Subcutaneous abdominal adipose tissue (tissue), 5 donors: ENCODE measurements at regions not wholly inside any gene's neighbourhood (a gene's known extent, or its start where the extent isn't known, plus 50 kb on each side); places are given as distances from the start of the nearest gene placed in this dataset.

Experiments
- H3K27ac ChIP-seq: one replicate; pipeline ENCODE4 v1.7.0; 2013; ENCODE audit warnings: low read depth, mild to moderate bottlenecking, inconsistent platforms, low read length, moderate library complexity
- H3K27me3 ChIP-seq, 5 donors: one replicate each; pipeline ENCODE4 v1.7.0; 2013; ENCODE audit warnings: low read length in 5 of 5, inconsistent platforms in 1 of 5; ENCODE audit not compliant: control insufficient read depth in 5 of 5, insufficient read depth in 4 of 5
- H3K36me3 ChIP-seq, 5 donors: one replicate each; pipeline ENCODE4 v1.7.0; 2013; ENCODE audit warnings: low read length in 5 of 5; ENCODE audit not compliant: control insufficient read depth in 5 of 5, insufficient read depth in 5 of 5
- H3K4me1 ChIP-seq, 5 donors: one replicate each; pipeline ENCODE4 v1.7.0; 2013; ENCODE audit warnings: low read length in 5 of 5, mild to moderate bottlenecking in 3 of 5, moderate library complexity in 1 of 5; ENCODE audit not compliant: control insufficient read depth in 5 of 5, insufficient read depth in 5 of 5
- H3K4me3 ChIP-seq, 5 donors: one replicate each; pipeline ENCODE4 v1.7.0; 2013; ENCODE audit warnings: low read length in 5 of 5, low read depth in 1 of 5
- H3K9ac ChIP-seq, 5 donors: one replicate each; pipeline ENCODE4 v1.7.0; 2013; ENCODE audit warnings: low read length in 5 of 5, mild to moderate bottlenecking in 4 of 5, moderate library complexity in 3 of 5
- H3K9me3 ChIP-seq, 5 donors: one replicate each; pipeline ENCODE4 v1.7.0; 2013; ENCODE audit warnings: low read length in 5 of 5; ENCODE audit not compliant: control insufficient read depth in 5 of 5
- donor health status: healthy.
- donor health status: healthy.
- donor health status: healthy.
- donor health status: healthy.
- donor health status: healthy.

GRCh38 chr4:81714291-81714690 is 242.6 kb upstream of the RASGEF1B start:
- Histone ChIP-seq H3K4me1 (peaks cover 0 to 5% (median 0%) of the 10 kb centered on the region in 5 donors), H3K9me3 (no peaks in the 10 kb centered on the region), H3K27ac (no peak overlapping the region), H3K27me3 (peaks cover 0 to 3% (median 0%) of the 10 kb centered on the region in 5 donors), H3K4me3 (no peak overlapping the region), H3K36me3 (no peaks in the 10 kb centered on the region), H3K9ac (no peak overlapping the region)

GRCh38 chr4:81712714-81713113 is 241.0 kb upstream of the RASGEF1B start:
- Histone ChIP-seq H3K27me3 (peaks cover 0 to 3% (median 0%) of the 10 kb centered on the region in 5 donors), H3K4me3 (no peak overlapping the region), H3K27ac (no peak overlapping the region), H3K9ac (no peak overlapping the region), H3K4me1 (peaks cover 0 to 5% (median 0%) of the 10 kb centered on the region in 5 donors), H3K36me3 (no peaks in the 10 kb centered on the region), H3K9me3 (no peaks in the 10 kb centered on the region)

- Histone ChIP-seq H3K27me3 (no peaks in the 10 kb centered on the region), H3K4me1 (no peaks in the 10 kb centered on the region), H3K36me3 (no peaks in the 10 kb centered on the region), H3K27ac (no peak overlapping the region), H3K9me3 (no peaks in the 10 kb centered on the region), H3K4me3 (no peak overlapping the region), H3K9ac (no peak overlapping the region)
Measured at GRCh38 chr4:81704461-81704860, 232.8 kb upstream of the RASGEF1B start.

GRCh38 chr4:81700189-81700588 is 228.5 kb upstream of the RASGEF1B start:
- H3K9ac ChIP-seq: no peak overlapping the region
- no peak overlapping the region for H3K4me3 ChIP-seq
- no peaks in the 10 kb centered on the region for H3K9me3 ChIP-seq
- no peaks in the 10 kb centered on the region for H3K27me3 ChIP-seq
- H3K4me1 ChIP-seq: no peaks in the 10 kb centered on the region
- no peaks in the 10 kb centered on the region for H3K36me3 ChIP-seq
- no peak overlapping the region for H3K27ac ChIP-seq

DNA sequence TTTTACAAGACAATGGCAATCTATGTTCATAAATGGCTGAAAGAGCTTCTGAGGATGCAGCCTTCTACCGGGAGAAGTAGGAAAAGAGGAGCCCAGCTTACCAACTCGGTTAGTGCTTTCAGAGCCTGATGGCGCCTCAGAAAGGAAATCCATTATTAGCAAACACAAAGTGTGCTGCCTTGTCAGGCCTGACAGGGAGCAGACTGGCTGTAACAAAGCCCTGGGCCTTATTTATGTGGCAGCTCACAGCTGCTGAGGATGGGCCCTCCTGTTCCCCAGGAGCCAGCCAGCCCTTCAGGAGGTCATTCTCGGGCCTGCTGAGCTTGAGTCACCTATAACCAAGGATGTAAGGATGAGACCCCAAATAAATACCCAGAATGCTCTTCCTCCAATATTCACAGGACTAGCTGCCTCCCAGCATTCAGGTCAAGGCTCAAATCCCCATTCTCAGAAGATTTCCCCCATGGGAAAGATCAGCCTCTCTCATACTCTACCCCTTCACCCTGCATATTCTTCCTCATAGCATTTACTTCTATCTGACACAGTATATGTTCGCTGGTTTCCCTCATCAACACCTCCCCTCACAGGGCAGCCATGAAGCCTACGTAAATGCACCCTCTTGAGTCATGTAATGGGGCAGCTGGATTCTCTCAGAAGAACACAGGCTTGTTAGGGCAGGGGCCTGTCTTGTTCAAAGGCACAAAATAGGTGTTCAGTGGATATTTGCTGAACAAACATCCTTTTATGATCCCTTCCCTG is 227.0 kb upstream of the RASGEF1B start:
- Histone ChIP-seq H3K27ac (no peak overlapping the region), H3K4me3 (no peak overlapping the region)

DNA sequence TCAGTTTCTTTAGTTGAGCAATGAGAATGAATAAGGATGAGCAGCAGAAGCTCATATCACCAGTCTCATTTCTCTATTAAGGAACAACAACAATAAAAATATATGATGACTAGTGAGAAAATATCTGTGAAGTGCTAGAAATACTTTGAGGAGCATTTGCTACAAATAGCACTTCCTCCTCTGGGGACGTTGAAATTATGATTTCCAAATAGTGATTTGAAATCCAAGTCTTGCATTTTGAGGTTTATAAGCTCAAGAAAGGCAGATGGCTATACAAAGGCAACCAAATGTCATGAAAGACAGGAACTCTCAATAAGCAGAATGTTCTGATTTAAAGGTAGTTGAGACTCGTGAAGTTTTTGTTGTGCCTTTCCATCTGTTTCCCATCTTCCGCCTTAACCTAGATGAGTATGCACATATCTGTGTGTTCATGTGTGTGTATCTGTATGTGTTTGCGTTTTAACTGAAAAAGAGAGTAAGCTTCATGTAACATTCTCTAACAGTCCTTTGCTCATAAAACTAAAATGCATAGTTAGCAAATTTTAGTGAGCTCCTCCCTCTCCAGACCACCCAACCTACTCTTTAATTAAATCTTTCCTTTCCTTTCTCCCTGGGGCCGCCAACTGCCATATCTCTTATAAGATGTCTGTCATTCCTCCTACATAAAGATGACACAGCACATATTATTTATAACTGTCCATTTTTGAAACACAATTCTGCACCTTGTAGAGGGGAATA is 222.6 kb upstream of the RASGEF1B start:
- H3K36me3 ChIP-seq: no peaks in the 10 kb centered on the region
- H3K27me3 ChIP-seq: no peaks in the 10 kb centered on the region
- H3K4me3 ChIP-seq: no peak overlapping the region
- peaks cover 0 to 12% (median 6%) of the 10 kb centered on the region in 5 donors for H3K4me1 ChIP-seq
- no peak overlapping the region for H3K9ac ChIP-seq
- H3K9me3 ChIP-seq: no peaks in the 10 kb centered on the region
- no peak overlapping the region for H3K27ac ChIP-seq

More for the DNA sequence above, 227.0 kb upstream of the RASGEF1B start:
- Histone ChIP-seq H3K4me1 (peaks cover 0 to 11% (median 6%) of the 10 kb centered on the region in 5 donors), H3K9ac (no peak overlapping the region), H3K9me3 (no peaks in the 10 kb centered on the region), H3K27me3 (no peaks in the 10 kb centered on the region), H3K36me3 (no peaks in the 10 kb centered on the region)

GRCh38 chr4:81690871-81691270 is 219.2 kb upstream of the RASGEF1B start:
- H3K9me3 ChIP-seq: no peaks in the 10 kb centered on the region
- no peaks in the 10 kb centered on the region for H3K36me3 ChIP-seq
- H3K9ac ChIP-seq: no peak overlapping the region
- no peaks in the 10 kb centered on the region for H3K27me3 ChIP-seq
- H3K4me1 ChIP-seq: peaks cover 0 to 12% (median 6%) of the 10 kb centered on the region in 5 donors
- no peak overlapping the region for H3K4me3 ChIP-seq
- H3K27ac ChIP-seq: no peak overlapping the region

GRCh38 chr4:81688085-81688484 is 216.4 kb upstream of the RASGEF1B start:
- H3K36me3 ChIP-seq: no peaks in the 10 kb centered on the region
- no peaks in the 10 kb centered on the region for H3K9me3 ChIP-seq
- H3K4me1 ChIP-seq: no peaks in the 10 kb centered on the region
- H3K4me3 ChIP-seq: no peak overlapping the region
- no peaks in the 10 kb centered on the region for H3K27me3 ChIP-seq
- H3K9ac ChIP-seq: no peak overlapping the region
- no peak overlapping the region for H3K27ac ChIP-seq

- no peak overlapping the region for H3K27ac ChIP-seq
Measured at GRCh38 chr4:81687471-81687870, 215.8 kb upstream of the RASGEF1B start.

GRCh38 chr4:81685104-81685503 is 213.4 kb upstream of the RASGEF1B start:
- H3K27me3 ChIP-seq: no peaks in the 10 kb centered on the region
- H3K9me3 ChIP-seq: no peaks in the 10 kb centered on the region
- no peak overlapping the region for H3K27ac ChIP-seq
- H3K4me1 ChIP-seq: no peaks in the 10 kb centered on the region
- no peaks in the 10 kb centered on the region for H3K36me3 ChIP-seq
- H3K4me3 ChIP-seq: no peak overlapping the region
- no peak overlapping the region for H3K9ac ChIP-seq

More at GRCh38 chr4:81687471-81687870, 215.8 kb upstream of the RASGEF1B start:
- H3K27me3 ChIP-seq: no peaks in the 10 kb centered on the region
- H3K4me1 ChIP-seq: no peaks in the 10 kb centered on the region
- no peak overlapping the region for H3K4me3 ChIP-seq
- H3K9ac ChIP-seq: no peak overlapping the region
- H3K36me3 ChIP-seq: no peaks in the 10 kb centered on the region
- H3K9me3 ChIP-seq: no peaks in the 10 kb centered on the region
